ENCODE measurements at regions not wholly inside any gene's neighbourhood (a gene's known extent, or its start where the extent isn't known, plus 50 kb on each side); places are given as distances from the start of the nearest gene placed in this dataset.

- Histone ChIP-seq H3K4me2 (ENCODE audit: low read length) (no peak overlapping the region), H4K20me1 (ENCODE audit: insufficient read depth, low read length) (no peaks in the 10 kb centered on the region; the same call in 1 of the 2 replicates), H3K27ac (ENCODE audit: low read depth, low read length, poor library complexity, severe bottlenecking) (no peak overlapping the region), H3K9me2 (ENCODE audit: insufficient read depth, low read length) (no peaks in the 10 kb centered on the region), H2AFZ (ENCODE audit: low read length) (no peak overlapping the region), H3K4me1 (ENCODE audit: insufficient read depth, low read length, poor library complexity, severe bottlenecking) (no peaks in the 10 kb centered on the region), H3K4me3 (ENCODE audit: low read depth, low read length, poor library complexity, severe bottlenecking) (no peak overlapping the region), H3K79me2 (ENCODE audit: insufficient read depth, low read depth, low read length) (no peaks in the 10 kb centered on the region), H3K36me3 (ENCODE audit: insufficient read depth, low read length) (no peaks in the 10 kb centered on the region), H3K9me3 (ENCODE audit: low read length) (no peaks in the 10 kb centered on the region)
- BruUV-seq (replicated peaks) = no TSS peak
- DNase-seq (ENCODE audit: low spot score) = no peak
- CTCF ChIA-PET (ENCODE audit: unreplicated experiment) = no interaction called here
- POLR2A ChIA-PET = no interaction called here
- TF ChIP-seq EZH2phosphoT487 (IDR thresholded peaks at IDR 0.05; ENCODE audit: borderline replicate concordance, low read depth, low read length) (no peak), CTCF (conservative IDR thresholded peaks at IDR 0.05; ENCODE audit: low read length) (no peak)
- intact Hi-C loops (cut with micrococcal nuclease; ENCODE audit: unreplicated experiment) = no loop called here
Measured at GRCh38 chr7:18128846-18129245, 101.2 kb upstream of the PRPS1L1 start.

DNA sequence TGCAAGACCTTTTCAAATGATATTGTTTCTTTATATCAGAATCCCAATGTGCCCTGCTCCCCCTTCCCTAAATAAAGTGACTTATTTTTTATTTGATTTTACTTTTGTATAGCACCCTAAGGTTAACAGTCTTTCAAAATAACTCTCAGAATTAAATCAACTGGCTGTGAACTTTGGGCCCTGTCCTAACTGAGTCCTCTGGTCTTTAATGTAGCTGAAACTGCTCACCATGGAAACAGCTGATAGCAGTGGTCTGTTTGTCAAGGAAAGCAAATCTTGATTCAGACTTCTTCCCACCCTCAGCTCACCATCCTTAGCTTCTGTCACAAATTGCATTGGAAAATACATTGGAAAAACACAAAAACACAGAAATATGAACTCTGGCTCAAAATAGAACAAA is 105.2 kb upstream of the PRPS1L1 start:
- Histone ChIP-seq H3K79me2 (ENCODE audit: insufficient read depth, low read depth, low read length) (no peaks in the 10 kb centered on the region), H3K4me3 (ENCODE audit: low read depth, low read length, poor library complexity, severe bottlenecking) (no peak overlapping the region), H3K4me1 (ENCODE audit: insufficient read depth, low read length, poor library complexity, severe bottlenecking) (no peaks in the 10 kb centered on the region), H3K9me3 (ENCODE audit: low read length) (no peaks in the 10 kb centered on the region), H3K4me2 (ENCODE audit: low read length) (no peak overlapping the region), H3K27ac (ENCODE audit: low read depth, low read length, poor library complexity, severe bottlenecking) (no peak overlapping the region), H4K20me1 (ENCODE audit: insufficient read depth, low read length) (no peaks in the 10 kb centered on the region; the same call in 1 of the 2 replicates), H2AFZ (ENCODE audit: low read length) (no peak overlapping the region), H3K36me3 (ENCODE audit: insufficient read depth, low read length) (no peaks in the 10 kb centered on the region), H3K9me2 (ENCODE audit: insufficient read depth, low read length) (no peaks in the 10 kb centered on the region)
- TF ChIP-seq CTCF (conservative IDR thresholded peaks at IDR 0.05; ENCODE audit: low read length) (no peak), EZH2phosphoT487 (IDR thresholded peaks at IDR 0.05; ENCODE audit: borderline replicate concordance, low read depth, low read length) (no peak)
- no TSS peak for BruUV-seq (replicated peaks)
- intact Hi-C loops (cut with micrococcal nuclease; ENCODE audit: unreplicated experiment) = no loop called here
- no peak for DNase-seq (ENCODE audit: low spot score)
- POLR2A ChIA-PET = interaction anchor here (0.6 to 0.7 kb wide), 2 partner anchors 39 to 845 kb away, joined by 3 to 4 read pairs; no protein-coding TSS in a partner anchor
- CTCF ChIA-PET (ENCODE audit: unreplicated experiment) = no interaction called here

GRCh38 chr7:18133921-18134320 is 106.3 kb upstream of the PRPS1L1 start:
- POLR2A ChIA-PET = interaction anchor here (1.0 kb wide), 1 partner anchor 156 kb away, joined by 3 read pairs; no protein-coding TSS in a partner anchor
- intact Hi-C loops (cut with micrococcal nuclease; ENCODE audit: unreplicated experiment) = no loop called here
- H3K4me1 ChIP-seq (ENCODE audit: insufficient read depth, low read length, poor library complexity, severe bottlenecking) = no peaks in the 10 kb centered on the region
- H3K9me2 ChIP-seq (ENCODE audit: insufficient read depth, low read length) = no peaks in the 10 kb centered on the region
- CTCF ChIA-PET (ENCODE audit: unreplicated experiment) = interaction anchor here (0.6 kb wide), 1 partner anchor 862 kb away, joined by 4 read pairs; no protein-coding TSS in a partner anchor
- H3K4me2 ChIP-seq (ENCODE audit: low read length) = no peak overlapping the region
- H4K20me1 ChIP-seq (ENCODE audit: insufficient read depth, low read length) = no peaks in the 10 kb centered on the region; the same call in 1 of the 2 replicates
- no peak overlapping the region for H3K27ac ChIP-seq (ENCODE audit: low read depth, low read length, poor library complexity, severe bottlenecking)
- TF ChIP-seq EZH2phosphoT487 (IDR thresholded peaks at IDR 0.05; ENCODE audit: borderline replicate concordance, low read depth, low read length) (no peak), CTCF (conservative IDR thresholded peaks at IDR 0.05; ENCODE audit: low read length) (no peak)
- H3K9me3 ChIP-seq (ENCODE audit: low read length) = no peaks in the 10 kb centered on the region
- no peaks in the 10 kb centered on the region for H3K36me3 ChIP-seq (ENCODE audit: insufficient read depth, low read length)
- DNase-seq (ENCODE audit: low spot score) = no peak
- H3K4me3 ChIP-seq (ENCODE audit: low read depth, low read length, poor library complexity, severe bottlenecking) = no peak overlapping the region
- BruUV-seq (replicated peaks) = no TSS peak
- no peaks in the 10 kb centered on the region for H3K79me2 ChIP-seq (ENCODE audit: insufficient read depth, low read depth, low read length)
- H2AFZ ChIP-seq (ENCODE audit: low read length) = no peak overlapping the region
